ENCODE measurements at regions not wholly inside any gene's neighbourhood (a gene's known extent, or its start where the extent isn't known, plus 50 kb on each side); places are given as distances from the start of the nearest gene placed in this dataset.

- Histone ChIP-seq H3K27me3 (no peaks in the 10 kb centered on the region), H3K4me1 (no peaks in the 10 kb centered on the region), H3K36me3 (no peaks in the 10 kb centered on the region), H3K9me3 (no peaks in the 10 kb centered on the region), H3K4me3 (no peak overlapping the region), H3K27ac (no peak overlapping the region)
- TF ChIP-seq, protein P1, sequence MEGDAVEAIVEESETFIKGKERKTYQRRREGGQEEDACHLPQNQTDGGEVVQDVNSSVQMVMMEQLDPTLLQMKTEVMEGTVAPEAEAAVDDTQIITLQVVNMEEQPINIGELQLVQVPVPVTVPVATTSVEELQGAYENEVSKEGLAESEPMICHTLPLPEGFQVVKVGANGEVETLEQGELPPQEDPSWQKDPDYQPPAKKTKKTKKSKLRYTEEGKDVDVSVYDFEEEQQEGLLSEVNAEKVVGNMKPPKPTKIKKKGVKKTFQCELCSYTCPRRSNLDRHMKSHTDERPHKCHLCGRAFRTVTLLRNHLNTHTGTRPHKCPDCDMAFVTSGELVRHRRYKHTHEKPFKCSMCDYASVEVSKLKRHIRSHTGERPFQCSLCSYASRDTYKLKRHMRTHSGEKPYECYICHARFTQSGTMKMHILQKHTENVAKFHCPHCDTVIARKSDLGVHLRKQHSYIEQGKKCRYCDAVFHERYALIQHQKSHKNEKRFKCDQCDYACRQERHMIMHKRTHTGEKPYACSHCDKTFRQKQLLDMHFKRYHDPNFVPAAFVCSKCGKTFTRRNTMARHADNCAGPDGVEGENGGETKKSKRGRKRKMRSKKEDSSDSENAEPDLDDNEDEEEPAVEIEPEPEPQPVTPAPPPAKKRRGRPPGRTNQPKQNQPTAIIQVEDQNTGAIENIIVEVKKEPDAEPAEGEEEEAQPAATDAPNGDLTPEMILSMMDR (IDR thresholded peaks at IDR 0.05): no peak
- ATAC-seq: no peak
- DNase-seq: peak in 1 of 4 donors; percentile 65
- intact Hi-C loops (cut with DNase I): no loop called here
Measured at GRCh38 chr22:48647606-48648515, 1179.8 kb downstream of the BRD1 start.

GRCh38 chr22:48647051-48647450 lies 1180.6 kb downstream of the BRD1 start:
- H3K36me3 ChIP-seq: no peaks in the 10 kb centered on the region
- no peaks in the 10 kb centered on the region for H3K9me3 ChIP-seq
- no peak overlapping the region for H3K27ac ChIP-seq
- no peak overlapping the region for H3K4me3 ChIP-seq
- DNase-seq (peak in 1 of 4 donors; percentile 72), ATAC-seq (no peak)
- intact Hi-C loops (cut with DNase I): no loop called here
- no peaks in the 10 kb centered on the region for H3K27me3 ChIP-seq
- no peaks in the 10 kb centered on the region for H3K4me1 ChIP-seq
- TF ChIP-seq, protein P1 (IDR thresholded peaks at IDR 0.05): no peak

GRCh38 chr22:48646216-48646925 lies 1181.3 kb downstream of the BRD1 start:
- Histone ChIP-seq H3K27me3 (no peaks in the 10 kb centered on the region), H3K36me3 (no peaks in the 10 kb centered on the region), H3K4me1 (no peaks in the 10 kb centered on the region), H3K9me3 (no peaks in the 10 kb centered on the region), H3K27ac (no peak overlapping the region), H3K4me3 (no peak overlapping the region)
- TF ChIP-seq, protein P1 (IDR thresholded peaks at IDR 0.05): no peak
- intact Hi-C loops (cut with DNase I): no loop called here
- no peak for ATAC-seq
- DNase-seq: peak in 1 of 4 donors; percentile 82

GRCh38 chr22:48645766-48646165 lies 1181.9 kb downstream of the BRD1 start:
- H3K4me3 ChIP-seq: no peak overlapping the region

More at GRCh38 chr22:48645766-48646165, 1181.9 kb downstream of the BRD1 start:
- Histone ChIP-seq H3K27ac (no peak overlapping the region), H3K27me3 (no peaks in the 10 kb centered on the region), H3K36me3 (no peaks in the 10 kb centered on the region), H3K9me3 (no peaks in the 10 kb centered on the region), H3K4me1 (no peaks in the 10 kb centered on the region)
- intact Hi-C loops (cut with DNase I): no loop called here
- TF ChIP-seq, protein P1 (IDR thresholded peaks at IDR 0.05): no peak
- ATAC-seq (no peak), DNase-seq (peak in 1 of 4 donors; percentile 67)

All from left lung (tissue), 4 donors.